ENCODE measurements at regions not wholly inside any gene's neighbourhood (a gene's known extent, or its start where the extent isn't known, plus 50 kb on each side); places are given as distances from the start of the nearest gene placed in this dataset.

GRCh38 chr1:218845589-218845988 is 328.1 kb upstream of the LYPLAL1 start:
- POLR2A ChIA-PET = no interaction called here
- WGBS (ENCODE audit: insufficient coverage, insufficient replicate concordance, low lambda C conversion rate, missing lambda C conversion rate) = 0% methylated on average over 1 of the region's 1 CpG
- DNase-seq (ENCODE audit: low read depth, low spot score) (no peak), ATAC-seq (no peak), FAIRE-seq (no peak)
- Histone ChIP-seq H3K27ac (ENCODE audit: control insufficient read depth, insufficient read depth) (no peak overlapping the region), H2AFZ (ENCODE audit: control insufficient read depth, low read depth, low read length) (no peak overlapping the region), H3K27me3 (replicated peaks in 1 of 2; ENCODE audit: control insufficient read depth in 2 of 2, insufficient read depth in 2 of 2, low read length in 1 of 2) (no peaks in the 10 kb centered on the region), H3K79me2 (ENCODE audit: control insufficient read depth, insufficient read depth, low read length) (no peaks in the 10 kb centered on the region), H3K36me3 (ENCODE audit: control insufficient read depth in 2 of 2, insufficient read depth in 2 of 2, low read length in 1 of 2) (no peaks in the 10 kb centered on the region), H3K9ac (ENCODE audit: control insufficient read depth, insufficient read depth, low read length) (no peak overlapping the region), H4K20me1 (ENCODE audit: control insufficient read depth, insufficient read depth) (no peaks in the 10 kb centered on the region), H3K4me1 (ENCODE audit: control insufficient read depth, insufficient read depth, low read length) (no peaks in the 10 kb centered on the region), H3K4me2 (ENCODE audit: control insufficient read depth, insufficient read depth) (no peak overlapping the region), H3K4me3 (no peak overlapping the region), H3K9me3 (replicated peaks; ENCODE audit: control insufficient read depth, insufficient read depth, low read length) (no peaks in the 10 kb centered on the region)
- no TSS peak for BruUV-seq (replicated peaks)
- RAD21 ChIA-PET (ENCODE audit: unreplicated experiment) = no interaction called here
- intact Hi-C loops (cut with micrococcal nuclease; ENCODE audit: unreplicated experiment) (no loop called here), in situ Hi-C loops (cut with MboI) (no loop called here)
- SMC1A ChIA-PET (ENCODE audit: uncharacterized antibody, unreplicated experiment) = no interaction called here
- CTCF ChIA-PET = no interaction called here
- TF ChIP-seq, protein P1, sequence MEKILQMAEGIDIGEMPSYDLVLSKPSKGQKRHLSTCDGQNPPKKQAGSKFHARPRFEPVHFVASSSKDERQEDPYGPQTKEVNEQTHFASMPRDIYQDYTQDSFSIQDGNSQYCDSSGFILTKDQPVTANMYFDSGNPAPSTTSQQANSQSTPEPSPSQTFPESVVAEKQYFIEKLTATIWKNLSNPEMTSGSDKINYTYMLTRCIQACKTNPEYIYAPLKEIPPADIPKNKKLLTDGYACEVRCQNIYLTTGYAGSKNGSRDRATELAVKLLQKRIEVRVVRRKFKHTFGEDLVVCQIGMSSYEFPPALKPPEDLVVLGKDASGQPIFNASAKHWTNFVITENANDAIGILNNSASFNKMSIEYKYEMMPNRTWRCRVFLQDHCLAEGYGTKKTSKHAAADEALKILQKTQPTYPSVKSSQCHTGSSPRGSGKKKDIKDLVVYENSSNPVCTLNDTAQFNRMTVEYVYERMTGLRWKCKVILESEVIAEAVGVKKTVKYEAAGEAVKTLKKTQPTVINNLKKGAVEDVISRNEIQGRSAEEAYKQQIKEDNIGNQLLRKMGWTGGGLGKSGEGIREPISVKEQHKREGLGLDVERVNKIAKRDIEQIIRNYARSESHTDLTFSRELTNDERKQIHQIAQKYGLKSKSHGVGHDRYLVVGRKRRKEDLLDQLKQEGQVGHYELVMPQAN (conservative IDR thresholded peaks at IDR 0.05) = no peak
- no peak for TF ChIP-seq CREM (IDR thresholded peaks at IDR 0.05; ENCODE audit: low read depth)
- no peak for TF ChIP-seq BCL3 (IDR thresholded peaks at IDR 0.05; ENCODE audit: borderline replicate concordance, insufficient read depth, low read depth, low read length, poor library complexity, severe bottlenecking)
- no peak for TF ChIP-seq STAT1 (conservative IDR thresholded peaks at IDR 0.05)
- no peak for TF ChIP-seq GATAD2B (conservative IDR thresholded peaks at IDR 0.05; ENCODE audit: low read depth)
- no peak for TF ChIP-seq HDAC6 (IDR thresholded peaks at IDR 0.05; ENCODE audit: unreplicated experiment)

Measured in GM12878 (cell line).